ENCODE measurements at regions not wholly inside any gene's neighbourhood (a gene's known extent, or its start where the extent isn't known, plus 50 kb on each side); places are given as distances from the start of the nearest gene placed in this dataset.
"Not testable (repeated sequence)": the region's sequence is repeated elsewhere in the genome, so short reads cannot be mapped to it uniquely, and the experiment has no call there.

DNA sequence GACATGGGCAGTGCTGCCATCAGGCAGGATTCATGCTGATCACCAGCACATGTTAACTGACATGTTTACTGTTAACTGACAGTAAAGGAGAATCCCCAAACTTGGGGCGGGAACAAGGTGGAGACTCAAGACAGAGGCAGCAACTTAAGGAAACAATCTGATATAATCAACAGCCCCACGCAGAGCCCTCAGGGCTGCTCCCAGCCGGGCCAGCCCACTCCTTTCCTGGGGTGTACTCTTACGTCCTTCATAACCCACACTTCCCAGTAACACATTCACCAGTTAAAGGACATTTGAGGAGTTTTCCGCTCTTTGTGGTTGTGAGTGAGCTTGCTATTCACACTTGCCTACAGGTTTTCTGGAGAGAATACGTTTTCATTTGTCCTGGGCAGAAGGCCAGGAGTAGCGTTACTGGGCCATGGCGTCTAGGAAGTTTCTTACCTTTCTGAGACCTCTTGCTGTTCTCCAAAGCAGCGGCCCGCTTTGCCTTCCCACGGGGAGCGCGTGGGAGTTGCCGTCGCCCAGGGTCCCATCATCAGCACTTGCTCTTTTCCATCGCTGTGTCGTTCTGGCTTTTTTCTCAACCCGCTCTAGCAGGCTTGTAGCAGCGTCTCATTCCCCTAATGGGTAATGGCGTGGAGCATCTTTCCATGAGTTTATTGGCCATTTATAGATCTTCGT lies 56.4 kb downstream of the FOXF2 start:
- POLR2A ChIA-PET = no interaction called here
- TF ChIP-seq L3MBTL2 (conservative IDR thresholded peaks at IDR 0.05) (no peak), FOXK2 (IDR thresholded peaks at IDR 0.05) (no peak), SP1 (IDR thresholded peaks at IDR 0.05) (no peak), FOXM1 (IDR thresholded peaks at IDR 0.05; ENCODE audit: borderline replicate concordance) (no peak), NFRKB (IDR thresholded peaks at IDR 0.05) (no peak), HDGF (IDR thresholded peaks at IDR 0.05; ENCODE audit: borderline replicate concordance) (no peak), LEF1 (IDR thresholded peaks at IDR 0.05; ENCODE audit: borderline replicate concordance) (no peak), CTBP1 (IDR thresholded peaks at IDR 0.05; ENCODE audit: borderline replicate concordance) (no peak), ZNF384 (IDR thresholded peaks at IDR 0.05) (no peak), TARDBP (IDR thresholded peaks at IDR 0.05) (no peak), ELF4 (IDR thresholded peaks at IDR 0.05) (no peak)
- TF ChIP-seq, protein P1, sequence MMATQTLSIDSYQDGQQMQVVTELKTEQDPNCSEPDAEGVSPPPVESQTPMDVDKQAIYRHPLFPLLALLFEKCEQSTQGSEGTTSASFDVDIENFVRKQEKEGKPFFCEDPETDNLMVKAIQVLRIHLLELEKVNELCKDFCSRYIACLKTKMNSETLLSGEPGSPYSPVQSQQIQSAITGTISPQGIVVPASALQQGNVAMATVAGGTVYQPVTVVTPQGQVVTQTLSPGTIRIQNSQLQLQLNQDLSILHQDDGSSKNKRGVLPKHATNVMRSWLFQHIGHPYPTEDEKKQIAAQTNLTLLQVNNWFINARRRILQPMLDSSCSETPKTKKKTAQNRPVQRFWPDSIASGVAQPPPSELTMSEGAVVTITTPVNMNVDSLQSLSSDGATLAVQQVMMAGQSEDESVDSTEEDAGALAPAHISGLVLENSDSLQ (IDR thresholded peaks at IDR 0.05) = no peak

DNA sequence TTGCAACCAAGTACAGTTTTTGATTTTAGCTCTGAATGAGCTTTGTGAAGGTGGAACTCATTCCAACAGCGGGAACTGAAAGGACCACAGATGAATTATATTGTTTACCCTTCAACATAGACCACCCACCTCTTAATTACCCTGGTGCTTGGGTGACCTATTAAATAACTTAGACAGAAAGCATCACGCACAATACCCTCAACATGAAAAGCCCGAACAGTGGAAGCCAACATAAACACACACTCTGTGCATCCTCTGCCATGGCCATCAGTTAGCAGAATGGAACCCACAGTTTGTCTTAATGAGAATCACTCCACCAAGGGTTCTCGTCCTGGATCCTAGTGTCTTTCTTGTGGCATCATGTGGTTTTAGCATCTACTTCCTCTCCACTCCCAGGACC lies 60.5 kb downstream of the FOXF2 start:
- CTCF ChIA-PET = no interaction called here

More for the DNA sequence above, 56.4 kb downstream of the FOXF2 start:
- no peak for DNase-seq (ENCODE audit: extremely low spot score)
- CTCF ChIA-PET = no interaction called here

DNA sequence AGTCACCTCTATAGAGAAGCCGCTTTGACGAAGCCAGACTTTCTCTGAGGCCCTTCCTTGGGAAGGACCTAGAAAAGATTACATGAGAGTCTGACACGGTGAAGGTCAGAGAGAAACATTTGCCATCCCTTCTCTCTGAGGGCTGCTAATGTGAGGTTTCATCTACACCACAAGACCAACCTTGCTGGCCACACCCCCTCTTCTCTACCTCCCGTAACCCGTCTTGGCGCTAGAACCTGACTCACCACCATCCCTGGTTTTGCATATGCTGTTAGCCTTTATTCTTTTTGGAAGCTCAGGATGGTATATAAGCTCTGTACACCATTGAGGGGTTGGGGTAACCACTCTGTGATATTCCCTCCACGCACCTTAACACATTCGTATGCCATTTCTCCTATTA lies 63.6 kb downstream of the FOXF2 start:
- DNase-seq (ENCODE audit: extremely low spot score) = no peak

More for the DNA sequence above, 60.5 kb downstream of the FOXF2 start:
- POLR2A ChIA-PET = no interaction called here
- DNase-seq (ENCODE audit: extremely low spot score) = no peak
- TF ChIP-seq SUZ12 (IDR thresholded peaks at IDR 0.05) = no peak
- TF ChIP-seq FOXK2 (IDR thresholded peaks at IDR 0.05) = no peak
- TF ChIP-seq, protein P1 (IDR thresholded peaks at IDR 0.05) = no peak
- no peak for TF ChIP-seq ELF4 (IDR thresholded peaks at IDR 0.05)
- no peak for TF ChIP-seq ARNT (IDR thresholded peaks at IDR 0.05)
- TF ChIP-seq SP1 (IDR thresholded peaks at IDR 0.05) = no peak
- no peak for TF ChIP-seq HDGF (IDR thresholded peaks at IDR 0.05; ENCODE audit: borderline replicate concordance)
- no peak for TF ChIP-seq CTBP1 (IDR thresholded peaks at IDR 0.05; ENCODE audit: borderline replicate concordance)
- TF ChIP-seq FOXM1 (IDR thresholded peaks at IDR 0.05; ENCODE audit: borderline replicate concordance) = no peak
- TF ChIP-seq ZNF384 (IDR thresholded peaks at IDR 0.05) = no peak
- TF ChIP-seq FOXA1 (IDR thresholded peaks at IDR 0.05) = no peak
- TF ChIP-seq NFRKB (IDR thresholded peaks at IDR 0.05) = no peak
- TF ChIP-seq TARDBP (IDR thresholded peaks at IDR 0.05) = no peak

DNA sequence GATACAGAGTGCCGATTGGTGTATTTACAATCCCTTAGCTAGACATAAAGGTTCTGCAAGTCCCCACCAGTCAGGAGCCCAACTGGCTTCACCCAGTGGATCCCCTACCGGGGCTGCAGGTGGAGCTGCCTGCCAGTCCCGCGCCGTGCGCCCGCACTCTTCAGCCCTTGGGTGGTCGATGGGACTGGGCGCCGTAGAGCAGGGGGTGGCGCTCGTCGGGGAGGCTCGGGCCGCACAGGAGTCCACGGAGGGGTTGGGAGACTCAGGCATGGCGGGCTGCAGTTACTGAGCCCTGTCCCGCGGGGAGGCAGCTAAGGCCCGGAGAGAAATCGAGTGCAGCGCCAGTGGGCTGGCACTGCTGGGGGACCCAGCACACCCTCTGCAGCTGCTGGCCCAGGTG lies 67.4 kb downstream of the FOXF2 start:
- CTCF ChIA-PET; DNase-seq (ENCODE audit: extremely low spot score); POLR2A ChIA-PET: not testable (repeated sequence)

More for the DNA sequence above, 63.6 kb downstream of the FOXF2 start:
- ChIA-PET CTCF (no interaction called here), POLR2A (no interaction called here)
- TF ChIP-seq FOXA1 (IDR thresholded peaks at IDR 0.05) (no peak), HDGF (IDR thresholded peaks at IDR 0.05; ENCODE audit: borderline replicate concordance) (no peak), ELF4 (IDR thresholded peaks at IDR 0.05) (no peak), LEF1 (IDR thresholded peaks at IDR 0.05; ENCODE audit: borderline replicate concordance) (no peak), BHLHE40 (IDR thresholded peaks at IDR 0.05; ENCODE audit: borderline replicate concordance) (no peak), TARDBP (IDR thresholded peaks at IDR 0.05) (no peak), NFRKB (IDR thresholded peaks at IDR 0.05) (no peak), FOXK2 (IDR thresholded peaks at IDR 0.05) (no peak), ZNF384 (IDR thresholded peaks at IDR 0.05) (no peak), FOXM1 (IDR thresholded peaks at IDR 0.05; ENCODE audit: borderline replicate concordance) (no peak), SUZ12 (IDR thresholded peaks at IDR 0.05) (no peak)

DNA sequence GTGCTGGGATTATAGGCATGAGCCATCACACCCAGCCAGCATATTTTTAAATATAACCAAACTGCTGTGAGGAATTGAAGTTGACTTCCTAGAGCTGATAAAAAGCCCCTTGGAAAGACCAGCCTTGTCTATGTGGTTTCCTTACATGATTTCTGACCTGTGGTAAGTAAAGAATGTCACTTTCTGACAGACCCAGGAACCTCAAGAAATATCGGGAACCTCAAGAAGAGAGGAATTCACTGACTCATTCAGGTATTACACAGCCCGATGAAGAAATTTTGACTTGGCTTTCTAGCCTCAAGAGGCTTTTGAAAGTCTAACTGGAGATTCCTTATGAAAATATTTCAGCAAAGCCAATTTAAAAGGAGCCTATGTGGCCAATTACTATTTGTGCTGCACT lies 71.8 kb downstream of the FOXF2 start:
- ChIA-PET POLR2A (no interaction called here), CTCF (no interaction called here)
- TF ChIP-seq, protein P1 (IDR thresholded peaks at IDR 0.05) = no peak
- TF ChIP-seq L3MBTL2 (conservative IDR thresholded peaks at IDR 0.05) = no peak
- TF ChIP-seq SP1 (IDR thresholded peaks at IDR 0.05) = no peak
- no peak for TF ChIP-seq LEF1 (IDR thresholded peaks at IDR 0.05; ENCODE audit: borderline replicate concordance)
- no peak for TF ChIP-seq HDGF (IDR thresholded peaks at IDR 0.05; ENCODE audit: borderline replicate concordance)
- TF ChIP-seq CTBP1 (IDR thresholded peaks at IDR 0.05; ENCODE audit: borderline replicate concordance) = no peak
- no peak for TF ChIP-seq NFRKB (IDR thresholded peaks at IDR 0.05)
- no peak for TF ChIP-seq TARDBP (IDR thresholded peaks at IDR 0.05)
- TF ChIP-seq ARNT (IDR thresholded peaks at IDR 0.05) = no peak
- TF ChIP-seq FOXM1 (IDR thresholded peaks at IDR 0.05; ENCODE audit: borderline replicate concordance) = no peak
- no peak for TF ChIP-seq BHLHE40 (IDR thresholded peaks at IDR 0.05; ENCODE audit: borderline replicate concordance)
- no peak for TF ChIP-seq FOXK2 (IDR thresholded peaks at IDR 0.05)
- no peak for TF ChIP-seq SUZ12 (IDR thresholded peaks at IDR 0.05)
- TF ChIP-seq ELF4 (IDR thresholded peaks at IDR 0.05) = no peak
- TF ChIP-seq FOXA1 (IDR thresholded peaks at IDR 0.05) = no peak
- no peak for TF ChIP-seq ZNF384 (IDR thresholded peaks at IDR 0.05)
- DNase-seq (ENCODE audit: extremely low spot score) = no peak

DNA sequence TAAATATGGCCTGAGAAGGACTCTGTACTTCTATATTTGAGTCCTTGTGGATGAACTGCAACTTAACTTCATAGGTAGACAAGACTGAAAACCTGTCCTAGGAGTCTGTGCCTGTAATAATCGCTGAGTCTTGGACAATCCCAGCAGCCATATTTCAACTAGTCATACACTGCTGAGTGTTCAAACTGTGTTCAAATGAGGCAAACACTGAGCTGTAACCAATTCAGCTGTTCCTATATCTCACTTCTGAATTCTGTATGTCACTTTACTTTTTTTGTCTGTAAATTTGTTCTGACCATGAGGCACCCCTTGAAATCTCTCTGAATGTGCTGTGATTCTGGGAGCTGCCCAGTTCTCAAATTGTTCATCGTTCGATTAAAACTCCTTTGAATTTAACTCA lies 72.4 kb downstream of the FOXF2 start:
- no peak for TF ChIP-seq CTBP1 (IDR thresholded peaks at IDR 0.05; ENCODE audit: borderline replicate concordance)
- TF ChIP-seq, protein P1 (IDR thresholded peaks at IDR 0.05) = no peak
- no peak for TF ChIP-seq L3MBTL2 (conservative IDR thresholded peaks at IDR 0.05)
- no peak for TF ChIP-seq FOXA1 (IDR thresholded peaks at IDR 0.05)
- no peak for TF ChIP-seq FOXM1 (IDR thresholded peaks at IDR 0.05; ENCODE audit: borderline replicate concordance)
- no peak for TF ChIP-seq HDGF (IDR thresholded peaks at IDR 0.05; ENCODE audit: borderline replicate concordance)
- POLR2A ChIA-PET = no interaction called here
- CTCF ChIA-PET = no interaction called here
- DNase-seq (ENCODE audit: extremely low spot score) = no peak
